ENCODE measurements at regions not wholly inside any gene's neighbourhood (a gene's known extent, or its start where the extent isn't known, plus 50 kb on each side); places are given as distances from the start of the nearest gene placed in this dataset.

GRCh38 chr17:53496356-53496755 is 326.4 kb upstream of the KIF2B start:
- TF ChIP-seq CTCF (IDR thresholded peaks at IDR 0.05; ENCODE audit: low read depth, low read length) (no peak), EZH2phosphoT487 (IDR thresholded peaks at IDR 0.05; ENCODE audit: low read depth) (no peak)
